ENCODE measurements at regions not wholly inside any gene's neighbourhood (a gene's known extent, or its start where the extent isn't known, plus 50 kb on each side); places are given as distances from the start of the nearest gene placed in this dataset.
A peak's percentile ranks its signal among the peaks of the same experiment; 100 is the strongest.

- no peaks in the 10 kb centered on the region for H3K27me3 ChIP-seq (ENCODE audit: insufficient read depth)
- CTCF ChIA-PET, result interaction anchor here (0.6 to 3.8 kb wide), 43 partner anchors 8 to 569 kb away, joined by 3 to 33 read pairs (median 4); no protein-coding TSS in a partner anchor
- POLR2A ChIA-PET, result no interaction called here
- no peak overlapping the region for H3K9ac ChIP-seq
- H3K79me2 ChIP-seq (ENCODE audit: insufficient read depth), result no peaks in the 10 kb centered on the region
- H3K9me2 ChIP-seq, result no peaks in the 10 kb centered on the region
- H3K36me3 ChIP-seq (replicated peaks in 1 of 2; ENCODE audit: control insufficient read depth in 1 of 2, insufficient read depth in 2 of 2, low read length in 1 of 2), result no peaks in the 10 kb centered on the region
- H3K27ac ChIP-seq (ENCODE audit: low read depth in 2 of 2, low read length in 1 of 2), result no peak overlapping the region
- peaks cover 3% of the 10 kb centered on the region for H3F3A ChIP-seq (replicated peaks; ENCODE audit: insufficient read depth)
- H4K20me1 ChIP-seq (ENCODE audit: insufficient read depth), result no peaks in the 10 kb centered on the region
- WGBS (ENCODE audit: low lambda C conversion rate), result 38% methylated on average over 3 of the region's 3 CpGs
- no peaks in the 10 kb centered on the region for H3K9me3 ChIP-seq
- no peak overlapping the region for H3K4me3 ChIP-seq (ENCODE audit: low read depth in 2 of 2, low read length in 1 of 2)
- H3K4me1 ChIP-seq (ENCODE audit: control insufficient read depth in 1 of 2, insufficient read depth in 2 of 2, low read depth in 1 of 2, low read length in 1 of 2), result peaks cover 4 to 5% of the 10 kb centered on the region in 2 experiments; a peak in 3 of 4 replicates
- H2AFZ ChIP-seq (ENCODE audit: low read depth), result no peak overlapping the region
- H3K4me2 ChIP-seq, result no peak overlapping the region
- peak; percentile 27 for DNase-seq
- TF ChIP-seq ZBTB33 (IDR thresholded peaks at IDR 0.05; ENCODE audit: borderline replicate concordance, low read depth) (no peak), SMC3 (IDR thresholded peaks at IDR 0.05; ENCODE audit: low read depth, low read length) (peak; percentile 12; the same call in 1 of the 2 replicates), CTCF (IDR thresholded peaks at IDR 0.05) (peak; percentile 73), RAD21 (IDR thresholded peaks at IDR 0.05; ENCODE audit: low read length) (peak; percentile 62)
Observed at GRCh38 chr3:76044601-76045600, 259.6 kb upstream of the ZNF717 start.

- no peak overlapping the region for H3K4me3 ChIP-seq (ENCODE audit: low read depth in 2 of 2, low read length in 1 of 2)
- H2AFZ ChIP-seq (ENCODE audit: low read depth), result no peak overlapping the region
- H3K9me3 ChIP-seq, result no peaks in the 10 kb centered on the region
- no peaks in the 10 kb centered on the region for H4K20me1 ChIP-seq (ENCODE audit: insufficient read depth)
- H3K9ac ChIP-seq, result no peak overlapping the region
- no peaks in the 10 kb centered on the region for H3K9me2 ChIP-seq
- TF ChIP-seq MXI1 (IDR thresholded peaks at IDR 0.05; ENCODE audit: low read depth, low read length) (no peak), TCF12 (IDR thresholded peaks at IDR 0.05) (peak; percentile 8; the same call in 1 of the 2 replicates), GATA2 (CRISPR knock-in tag; IDR thresholded peaks at IDR 0.05) (0 out of 2 replicates have a peak, but pooled peaks have one; percentile 63), RCOR1 (IDR thresholded peaks at IDR 0.05; ENCODE audit: low read length) (peak; percentile 43; the same call in 1 of the 2 replicates), EP300 (IDR thresholded peaks at IDR 0.05; ENCODE audit: borderline replicate concordance in 1 of 2, low read depth in 1 of 2, low read length in 1 of 2) (peak in 1 of 2 experiments; percentile 37; a peak in 1 of 4 replicates), IRF3 (IDR thresholded peaks at IDR 0.05; ENCODE audit: low read depth, low read length) (no peak), FOXJ3 (CRISPR knock-in tag; IDR thresholded peaks at IDR 0.05) (no peak)
- WGBS (ENCODE audit: low lambda C conversion rate), result 10% methylated on average over 5 of the region's 5 CpGs
- H3K27me3 ChIP-seq (ENCODE audit: insufficient read depth), result no peaks in the 10 kb centered on the region
- CTCF ChIA-PET, result interaction anchor here (0.7 to 3.8 kb wide), 3 partner anchors 10 to 523 kb away, joined by 3 to 29 read pairs (median 3); no protein-coding TSS in a partner anchor
- DNase-seq, result peak; percentile 39
- H3K36me3 ChIP-seq (replicated peaks in 1 of 2; ENCODE audit: control insufficient read depth in 1 of 2, insufficient read depth in 2 of 2, low read length in 1 of 2), result no peaks in the 10 kb centered on the region
- H3K27ac ChIP-seq (ENCODE audit: low read depth in 2 of 2, low read length in 1 of 2), result no peak overlapping the region
- no peaks in the 10 kb centered on the region for H3K79me2 ChIP-seq (ENCODE audit: insufficient read depth)
- POLR2A ChIA-PET, result no interaction called here
- peaks cover 0 to 4% of the 10 kb centered on the region in 2 experiments; a peak in 2 of 4 replicates for H3K4me1 ChIP-seq (ENCODE audit: control insufficient read depth in 1 of 2, insufficient read depth in 2 of 2, low read depth in 1 of 2, low read length in 1 of 2)
- H3F3A ChIP-seq (replicated peaks; ENCODE audit: insufficient read depth), result no peaks in the 10 kb centered on the region
- no peak overlapping the region for H3K4me2 ChIP-seq
Observed at GRCh38 chr3:76047368-76047767, 262.0 kb upstream of the ZNF717 start.
